Astrocyte of the cerebellum (primary cell): ENCODE measurements at regions not wholly inside any gene's neighbourhood (a gene's known extent, or its start where the extent isn't known, plus 50 kb on each side); places are given as distances from the start of the nearest gene placed in this dataset.

Experiments used
- DNase-seq: peaks from one replicate; pipeline ENCODE4 v3.0.0-alpha.2; 2011; ENCODE audit warnings: low read depth
- H3K4me3 ChIP-seq: 2 replicates; pipeline ENCODE4 v1.5.1; 2011; ENCODE audit warnings: mild to moderate bottlenecking, low read depth, low read length, moderate library complexity
- in situ Hi-C: cut with HindIII; loops from 2 replicates; pipeline ENCODE4 v1.10.0; 2017; ENCODE audit warnings: low sequenced_read_pairs
- TF ChIP-seq, protein P1 (sequence below): IDR thresholded peaks from 2 replicates; pipeline ENCODE4 v1.5.1; 2012; ENCODE audit warnings: low read length, low read depth, moderate library complexity, mild to moderate bottlenecking; ENCODE audit errors: missing control alignments

DNA sequence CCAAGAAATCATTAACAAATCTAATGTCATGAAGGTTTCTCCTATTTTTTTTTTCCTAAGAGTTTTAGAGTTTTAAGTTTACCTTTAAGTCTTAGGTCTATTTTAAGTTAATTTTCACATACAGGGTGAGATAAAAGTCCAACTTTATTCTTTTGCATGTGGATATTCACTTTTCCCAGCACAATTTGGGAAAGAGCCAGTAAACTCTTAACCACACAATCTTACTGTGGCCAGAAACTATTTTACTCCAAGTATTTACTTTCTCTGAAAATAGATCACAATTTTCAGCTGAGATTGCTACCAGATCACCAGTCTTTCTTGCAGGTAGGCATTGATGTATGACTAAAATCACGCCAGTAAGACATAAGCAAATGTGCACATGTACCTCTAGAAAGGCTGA lies 728.5 kb downstream of the TNS3 start:
- peak; percentile 66 for DNase-seq
- H3K4me3 ChIP-seq: no peak overlapping the region
- in situ Hi-C loops: no loop called here
- TF ChIP-seq, protein P1, sequence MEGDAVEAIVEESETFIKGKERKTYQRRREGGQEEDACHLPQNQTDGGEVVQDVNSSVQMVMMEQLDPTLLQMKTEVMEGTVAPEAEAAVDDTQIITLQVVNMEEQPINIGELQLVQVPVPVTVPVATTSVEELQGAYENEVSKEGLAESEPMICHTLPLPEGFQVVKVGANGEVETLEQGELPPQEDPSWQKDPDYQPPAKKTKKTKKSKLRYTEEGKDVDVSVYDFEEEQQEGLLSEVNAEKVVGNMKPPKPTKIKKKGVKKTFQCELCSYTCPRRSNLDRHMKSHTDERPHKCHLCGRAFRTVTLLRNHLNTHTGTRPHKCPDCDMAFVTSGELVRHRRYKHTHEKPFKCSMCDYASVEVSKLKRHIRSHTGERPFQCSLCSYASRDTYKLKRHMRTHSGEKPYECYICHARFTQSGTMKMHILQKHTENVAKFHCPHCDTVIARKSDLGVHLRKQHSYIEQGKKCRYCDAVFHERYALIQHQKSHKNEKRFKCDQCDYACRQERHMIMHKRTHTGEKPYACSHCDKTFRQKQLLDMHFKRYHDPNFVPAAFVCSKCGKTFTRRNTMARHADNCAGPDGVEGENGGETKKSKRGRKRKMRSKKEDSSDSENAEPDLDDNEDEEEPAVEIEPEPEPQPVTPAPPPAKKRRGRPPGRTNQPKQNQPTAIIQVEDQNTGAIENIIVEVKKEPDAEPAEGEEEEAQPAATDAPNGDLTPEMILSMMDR: no peak

DNA sequence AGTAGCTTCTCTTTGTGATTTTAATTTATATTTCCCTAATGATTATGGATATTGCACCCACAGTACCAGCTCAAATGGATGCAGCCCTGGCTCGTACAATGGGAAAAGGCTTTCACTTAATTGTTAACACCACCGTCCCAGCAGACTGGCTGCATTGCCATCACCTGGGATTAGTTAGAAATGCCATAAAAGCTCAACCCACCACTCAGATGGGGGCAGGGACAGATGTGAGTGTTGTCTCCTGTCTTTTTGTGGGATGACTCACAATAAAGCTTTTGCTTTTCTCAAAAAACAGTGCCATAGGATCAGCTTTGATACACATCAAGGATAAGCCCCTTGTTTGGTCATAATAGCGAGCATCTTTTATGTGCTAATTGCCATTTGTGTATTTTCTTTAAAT lies 729.1 kb downstream of the TNS3 start:
- no peak overlapping the region for H3K4me3 ChIP-seq
- in situ Hi-C loops: no loop called here
- DNase-seq: no peak
- TF ChIP-seq, protein P1: no peak

DNA sequence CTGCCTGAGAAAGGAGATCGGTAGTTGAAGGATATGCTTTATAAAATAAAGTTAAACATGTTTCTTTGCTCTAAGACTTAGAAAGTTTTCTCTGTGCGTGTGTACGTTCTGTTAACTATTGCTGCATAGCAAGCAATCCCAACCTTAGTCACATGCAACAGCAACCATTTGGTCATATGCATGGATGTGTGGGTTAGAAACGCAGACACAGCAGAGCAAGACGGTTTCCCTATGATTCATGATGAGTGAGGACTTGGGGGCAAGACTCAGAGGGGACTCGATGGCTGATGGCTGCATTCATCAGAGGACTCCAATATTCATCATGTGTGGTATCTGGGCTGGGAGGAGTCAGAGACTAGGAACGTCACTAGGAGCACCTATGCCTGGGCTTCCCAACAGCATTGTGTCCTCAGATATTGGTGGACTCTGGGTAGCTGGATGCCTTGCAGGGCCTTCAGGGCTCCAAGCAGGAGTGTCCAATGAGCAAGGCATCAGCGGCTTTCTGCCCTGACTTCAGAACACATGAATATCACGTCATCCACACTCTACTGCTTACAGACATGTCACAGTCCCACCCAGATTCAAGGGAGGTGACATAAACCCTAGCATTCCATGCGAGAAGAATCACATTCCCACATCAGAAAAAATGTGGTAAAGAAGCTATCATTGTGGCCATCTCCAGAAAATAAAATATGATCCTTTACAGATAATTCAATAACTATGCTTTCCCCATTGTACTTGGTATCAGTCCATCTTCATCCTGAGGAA lies 731.2 kb downstream of the TNS3 start:
- in situ Hi-C loops: no loop called here
- H3K4me3 ChIP-seq: no peak overlapping the region
- DNase-seq: no peak
- TF ChIP-seq, protein P1: no peak

DNA sequence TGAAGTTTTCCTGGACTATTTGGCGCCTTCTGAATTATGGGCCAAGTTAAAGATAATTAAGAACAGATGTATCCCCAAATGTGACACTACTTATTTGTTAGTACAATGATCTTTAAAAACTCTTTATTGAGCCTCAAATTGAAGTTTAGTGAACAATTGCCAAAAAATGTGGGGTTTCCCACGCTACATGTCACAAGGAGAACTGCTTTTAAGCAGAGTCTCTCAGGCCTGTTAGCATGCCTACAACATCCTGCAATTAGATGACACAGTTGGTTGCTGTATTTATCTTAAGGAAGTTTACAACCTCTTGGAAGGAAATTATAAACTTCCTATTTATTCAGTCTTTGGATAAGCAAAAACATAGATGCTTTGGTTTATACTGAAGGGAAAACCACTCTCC lies 733.0 kb downstream of the TNS3 start:
- no peak for DNase-seq
- TF ChIP-seq, protein P1: no peak
- in situ Hi-C loops: no loop called here
- H3K4me3 ChIP-seq: no peak overlapping the region

DNA sequence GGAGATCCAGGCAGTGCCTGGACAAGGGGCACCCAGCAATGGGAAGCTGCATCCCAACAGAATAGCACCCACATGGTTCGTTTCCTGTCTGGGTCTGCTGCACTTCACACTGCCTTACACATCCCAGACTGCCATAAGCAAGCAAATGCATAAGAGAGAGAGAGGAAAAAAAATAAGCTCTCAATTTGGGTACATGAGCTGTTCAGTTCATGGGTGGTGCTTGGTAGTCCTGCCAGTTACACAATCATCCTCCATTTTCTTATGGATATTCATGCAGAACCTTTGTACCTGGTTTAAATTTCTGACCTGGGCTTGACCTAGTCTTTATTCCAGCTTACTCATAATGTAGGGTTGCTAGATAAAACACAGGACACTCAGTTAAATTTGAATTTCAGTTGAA lies 733.6 kb downstream of the TNS3 start:
- in situ Hi-C loops: no loop called here
- TF ChIP-seq, protein P1: no peak
- no peak overlapping the region for H3K4me3 ChIP-seq
- DNase-seq: no peak

DNA sequence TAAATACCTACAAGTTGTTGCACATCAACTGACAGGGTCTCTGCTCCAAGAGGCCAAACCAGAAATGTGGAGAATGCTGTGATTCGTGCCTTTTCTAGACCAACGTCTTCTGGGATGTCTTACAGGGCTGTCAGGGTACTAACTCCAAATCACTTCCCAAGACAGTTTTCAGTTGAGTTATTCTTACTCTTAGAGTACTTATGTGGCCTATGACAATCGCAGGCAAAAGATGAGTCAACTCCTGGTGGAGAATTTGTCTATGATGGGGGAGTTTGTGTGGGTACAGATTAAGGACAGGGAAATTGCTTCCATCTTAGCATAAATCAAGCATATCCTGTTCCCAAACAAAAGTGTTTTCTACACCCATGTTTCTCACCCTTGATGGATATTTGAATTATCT lies 734.8 kb downstream of the TNS3 start:
- H3K4me3 ChIP-seq: no peak overlapping the region
- in situ Hi-C loops: no loop called here
- TF ChIP-seq, protein P1: no peak
- DNase-seq: no peak
